ENCODE measurements at regions not wholly inside any gene's neighbourhood (a gene's known extent, or its start where the extent isn't known, plus 50 kb on each side); places are given as distances from the start of the nearest gene placed in this dataset.
"Not testable (repeated sequence)": the region's sequence is repeated elsewhere in the genome, so short reads cannot be mapped to it uniquely, and the experiment has no call there.

DNA sequence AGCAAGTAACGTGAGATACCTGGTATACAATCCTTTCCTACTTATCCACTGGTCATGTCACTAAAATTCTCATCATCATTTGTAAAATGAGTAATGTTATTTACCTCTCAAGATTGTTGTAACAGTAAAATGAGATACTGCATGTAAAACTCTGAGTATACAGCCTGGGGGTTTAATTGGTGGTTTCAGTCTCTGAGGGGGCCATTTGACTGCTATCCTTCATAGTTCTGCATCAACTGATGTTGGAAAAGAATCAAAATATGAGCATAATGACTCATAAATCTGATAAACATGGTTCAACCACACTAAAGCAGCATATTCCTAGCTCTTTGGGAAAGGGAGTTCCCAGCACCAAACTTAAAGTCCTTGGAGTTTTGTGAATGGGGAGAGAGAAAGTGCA is 181.0 kb upstream of the GHR start:
- no peak for DNase-seq (ENCODE audit: low spot score)

DNA sequence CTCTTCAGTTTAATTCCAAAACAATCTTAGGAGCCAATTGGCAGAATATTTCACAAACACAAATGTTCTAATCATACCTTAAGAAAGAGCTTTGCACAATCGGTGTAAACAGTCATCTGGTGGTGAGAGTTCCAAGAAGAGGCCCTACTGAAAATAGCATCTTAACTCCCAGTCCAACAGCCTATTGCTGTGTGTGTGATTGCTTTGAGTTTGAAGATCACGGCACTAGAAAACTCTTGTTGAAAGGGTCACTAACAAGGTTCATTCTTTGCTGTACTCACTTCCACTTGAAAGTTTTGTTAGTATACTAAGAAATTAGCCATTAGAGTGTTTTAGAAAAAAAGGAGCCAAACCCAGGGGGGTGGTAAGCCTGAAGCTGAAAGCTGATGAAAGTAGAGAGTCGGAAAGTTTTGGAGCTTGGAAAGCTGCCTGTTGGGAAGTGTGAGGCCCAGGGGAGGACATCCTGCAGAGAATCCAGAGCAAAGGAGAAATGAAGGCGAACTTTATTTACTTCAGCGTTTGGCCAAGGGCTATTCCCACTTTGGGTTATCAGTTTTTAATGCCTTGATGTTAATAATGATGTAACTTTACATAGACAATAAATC is 180.3 kb upstream of the GHR start:
- DNase-seq (ENCODE audit: low spot score) = no peak

DNA sequence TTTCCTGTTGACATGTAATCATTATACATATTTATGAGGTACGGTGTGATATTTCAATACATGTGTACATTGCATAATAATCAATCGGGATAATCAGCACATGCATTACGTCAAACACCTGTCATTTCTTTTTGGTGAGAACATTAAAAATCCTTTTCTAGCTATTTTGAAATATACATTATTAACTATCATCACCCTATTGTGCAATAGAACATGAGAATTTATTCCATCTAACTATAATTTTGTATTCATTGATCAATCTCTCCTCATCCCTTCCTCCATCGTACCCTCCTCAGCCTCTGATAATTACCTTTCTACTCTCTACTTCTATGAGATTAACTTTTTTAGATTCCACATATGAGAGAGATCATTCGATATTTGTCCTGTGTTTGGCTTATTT is 170.9 kb upstream of the GHR start:
- DNase-seq (ENCODE audit: low spot score) = no peak

DNA sequence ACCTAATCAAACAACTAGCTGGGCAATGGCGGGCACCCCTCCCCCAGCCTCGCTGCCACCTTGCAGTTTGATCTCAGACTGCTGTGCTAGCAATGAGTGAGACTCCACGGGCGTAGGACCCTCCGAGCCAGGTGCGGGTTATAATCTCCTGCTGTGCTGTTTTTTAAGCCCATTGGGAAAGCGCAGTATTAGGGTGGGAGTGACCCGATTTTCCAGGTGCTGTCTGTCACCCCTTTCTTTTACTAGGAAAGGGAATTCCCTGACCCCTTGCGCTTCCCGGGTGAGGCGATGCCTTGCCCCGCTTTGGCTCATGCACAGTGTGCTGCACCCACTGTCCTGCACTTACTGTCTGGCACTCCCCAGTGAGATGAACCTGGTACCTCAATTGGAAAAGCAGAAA is 163.3 kb upstream of the GHR start:
- not testable (repeated sequence) for DNase-seq (ENCODE audit: low spot score)

DNA sequence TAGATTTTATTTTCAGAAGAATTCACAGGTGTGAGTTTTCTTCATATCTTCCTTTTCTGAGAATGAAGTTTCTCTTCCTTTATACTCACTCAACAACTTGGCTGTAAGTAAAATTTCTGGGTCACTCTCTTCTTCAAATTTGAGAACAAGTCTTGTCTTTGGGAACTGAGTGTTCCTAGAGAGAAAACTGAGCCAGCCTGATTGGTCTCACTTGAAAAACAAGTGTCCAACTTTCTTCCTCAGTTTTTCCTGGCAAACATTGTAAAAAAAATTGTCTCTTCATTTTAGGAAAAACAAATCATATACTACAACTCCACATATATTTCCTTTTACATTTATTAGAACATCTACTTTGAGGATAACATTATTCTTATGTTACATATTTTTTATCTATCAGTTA is 156.1 kb upstream of the GHR start:
- DNase-seq (ENCODE audit: low spot score) = no peak

DNA sequence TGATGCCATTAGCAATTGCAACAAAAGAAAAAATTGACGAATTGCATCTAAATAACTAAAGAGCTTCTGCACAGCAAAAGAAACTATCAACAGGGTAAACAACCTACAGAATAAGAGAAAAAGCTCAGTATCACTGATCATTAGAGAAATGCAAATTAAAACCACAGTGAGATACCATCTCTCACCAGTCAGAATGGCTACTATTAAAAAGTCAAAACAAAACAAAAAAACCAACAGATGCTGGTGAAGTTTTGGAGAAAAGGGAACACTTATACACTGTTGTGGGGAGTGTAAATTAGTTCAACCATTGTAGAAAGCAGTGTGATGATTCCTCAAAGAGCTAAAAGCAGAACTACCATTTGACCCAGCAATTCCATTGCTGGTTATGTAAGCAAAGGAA is 155.1 kb upstream of the GHR start:
- DNase-seq (ENCODE audit: low spot score) = not testable (repeated sequence)

DNA sequence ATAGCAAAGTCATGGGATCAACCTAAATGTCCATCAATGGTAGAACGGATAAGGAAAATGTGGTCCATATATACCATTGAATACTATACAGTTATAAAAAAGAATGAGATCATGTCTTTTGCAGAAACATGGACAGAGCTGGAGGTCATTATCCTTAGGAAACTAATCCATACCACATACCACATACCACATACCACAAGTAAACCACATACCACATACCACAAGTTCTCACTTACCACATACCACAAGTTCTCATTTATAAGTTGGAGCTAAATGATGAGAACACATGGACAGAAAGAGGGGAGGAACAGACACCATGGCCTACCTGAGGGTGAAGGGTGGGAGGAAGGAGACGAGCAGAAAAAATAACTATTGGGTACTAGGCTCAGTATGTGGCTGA is 154.6 kb upstream of the GHR start:
- no peak for DNase-seq (ENCODE audit: low spot score)

DNA sequence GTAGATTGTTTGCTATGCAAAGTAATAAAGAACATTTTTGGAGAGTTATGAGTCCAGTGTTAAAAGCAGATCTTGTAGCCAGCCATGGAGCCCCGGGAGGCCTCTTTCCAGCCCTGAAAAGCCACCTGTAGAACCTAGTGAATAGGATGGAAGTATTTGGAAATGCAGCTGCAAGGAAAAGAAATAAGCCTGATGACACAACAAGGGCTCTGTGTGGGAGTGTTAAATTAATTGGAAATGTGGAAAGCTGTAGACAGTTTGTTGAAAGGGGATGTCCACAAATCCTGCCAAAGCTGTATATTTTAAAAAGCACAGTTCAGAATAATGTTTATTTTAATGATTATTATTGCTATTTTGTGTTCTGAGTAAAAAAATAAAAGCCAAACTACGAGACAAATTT is 152.5 kb upstream of the GHR start:
- no peak for DNase-seq (ENCODE audit: low spot score)

DNA sequence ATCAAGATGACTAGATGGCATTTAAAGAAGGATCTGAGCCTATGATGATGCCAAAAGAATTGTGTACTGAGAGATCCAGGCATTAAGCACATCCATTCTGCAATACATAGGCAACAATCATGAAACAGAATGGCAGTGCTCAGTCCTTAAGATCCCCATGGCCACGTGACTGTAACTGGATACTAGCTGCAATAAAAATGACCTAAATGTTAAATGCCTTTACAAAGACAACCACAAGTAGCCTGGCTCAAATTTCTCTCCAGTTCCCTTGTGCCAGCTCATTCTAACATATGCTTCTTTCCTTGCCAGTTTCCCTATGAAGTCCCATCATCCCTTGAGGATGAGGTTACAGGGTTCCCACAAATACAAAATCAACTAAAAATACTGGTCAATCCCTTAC is 148.3 kb upstream of the GHR start:
- DNase-seq (ENCODE audit: low spot score) = peak; percentile 43

DNA sequence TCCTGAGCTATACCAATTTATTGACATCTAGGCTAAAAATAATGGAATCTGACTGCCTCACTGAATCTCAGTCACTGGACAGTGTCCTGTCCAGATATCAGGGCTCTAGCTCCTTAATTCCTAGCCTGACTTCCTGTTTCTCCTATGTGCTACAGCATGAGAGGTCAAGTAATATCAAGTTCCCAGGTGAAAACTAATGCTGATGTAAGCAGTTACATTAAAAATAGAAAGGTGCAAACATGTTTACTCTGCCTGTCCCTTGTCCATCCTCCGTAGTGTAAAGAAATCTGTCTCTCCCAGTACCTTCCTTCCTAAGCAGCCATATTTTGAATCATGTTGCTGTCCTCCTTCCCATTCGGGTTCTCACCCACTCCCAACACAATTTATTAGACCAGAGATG is 145.9 kb upstream of the GHR start:
- no peak for DNase-seq (ENCODE audit: low spot score)

DNA sequence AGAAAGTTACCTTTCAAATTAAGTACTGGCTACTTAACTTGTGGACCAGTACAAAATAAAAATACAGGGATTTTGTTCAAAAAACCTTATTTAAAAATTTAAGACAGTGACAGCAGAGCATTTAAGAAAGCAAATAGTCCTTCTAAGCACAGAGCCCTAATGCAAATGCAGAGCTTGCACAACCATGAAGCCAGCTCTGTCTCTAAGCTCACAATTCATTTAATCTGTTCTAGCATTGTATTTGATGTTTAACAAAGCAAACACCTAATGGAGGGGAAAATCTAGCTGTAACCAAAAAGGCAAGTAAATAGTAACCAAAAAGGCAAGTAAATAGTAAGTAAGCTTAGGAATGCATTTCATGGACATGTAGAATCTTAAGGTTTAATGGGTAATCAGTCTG is 138.7 kb upstream of the GHR start:
- no peak for DNase-seq (ENCODE audit: low spot score)

DNA sequence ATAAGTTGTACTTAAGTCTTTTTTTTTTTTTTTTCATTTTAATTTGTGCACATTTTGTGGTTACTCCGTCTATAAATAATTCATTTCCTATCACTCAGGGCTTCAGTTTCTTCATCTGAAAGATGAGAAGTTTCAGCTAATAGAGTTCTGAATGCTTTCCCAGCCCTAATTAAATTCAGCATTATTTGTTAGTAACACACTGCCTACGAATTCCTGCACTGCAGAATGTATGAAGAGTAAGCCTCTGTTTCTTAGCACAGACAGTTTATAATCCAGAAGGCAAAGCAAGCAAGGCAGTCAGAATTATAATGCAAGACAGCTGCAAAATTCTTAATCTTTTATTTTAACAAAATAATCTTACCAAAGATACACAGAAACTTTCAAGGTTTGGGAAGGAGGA is 138.0 kb upstream of the GHR start:
- DNase-seq (ENCODE audit: low spot score) = no peak

DNA sequence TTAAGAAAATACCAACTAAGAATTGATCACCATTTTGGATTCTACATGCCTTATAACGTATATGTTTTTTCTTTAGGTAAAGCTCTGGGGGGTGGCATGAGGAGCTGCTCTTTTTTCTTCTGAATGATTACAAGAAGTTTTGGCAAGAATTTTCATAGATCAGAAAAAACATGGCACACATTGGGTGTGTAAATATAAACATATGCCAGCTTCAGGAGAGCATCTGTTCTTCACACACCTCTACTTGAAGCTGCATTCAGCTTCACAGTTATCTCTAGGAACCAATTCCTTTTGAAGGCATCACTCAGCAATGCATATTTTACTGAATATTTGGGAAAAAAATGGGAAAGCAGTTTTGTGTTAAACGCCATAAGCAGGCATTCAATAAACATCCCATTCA is 122.7 kb upstream of the GHR start:
- no peak for DNase-seq (ENCODE audit: low spot score)

DNA sequence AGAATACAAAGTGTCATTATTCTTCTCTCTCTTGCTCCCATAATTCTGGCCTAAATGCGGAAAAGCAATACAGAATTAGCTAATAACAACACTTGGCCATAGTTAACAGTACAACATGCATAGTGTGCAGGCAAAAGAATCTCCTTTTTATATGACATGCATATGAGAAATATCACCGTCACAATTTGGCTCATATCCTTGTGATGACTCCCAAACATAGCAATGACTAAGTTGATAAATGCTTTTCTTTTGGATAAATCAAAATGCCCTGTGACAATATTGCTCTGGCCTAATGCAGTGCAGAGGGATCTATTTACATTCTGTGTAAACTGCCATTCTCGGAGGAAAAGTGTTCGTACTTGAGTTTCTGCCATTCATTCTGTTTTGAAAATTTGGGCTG is 121.9 kb upstream of the GHR start:
- peak; percentile 50 for DNase-seq (ENCODE audit: low spot score)

DNA sequence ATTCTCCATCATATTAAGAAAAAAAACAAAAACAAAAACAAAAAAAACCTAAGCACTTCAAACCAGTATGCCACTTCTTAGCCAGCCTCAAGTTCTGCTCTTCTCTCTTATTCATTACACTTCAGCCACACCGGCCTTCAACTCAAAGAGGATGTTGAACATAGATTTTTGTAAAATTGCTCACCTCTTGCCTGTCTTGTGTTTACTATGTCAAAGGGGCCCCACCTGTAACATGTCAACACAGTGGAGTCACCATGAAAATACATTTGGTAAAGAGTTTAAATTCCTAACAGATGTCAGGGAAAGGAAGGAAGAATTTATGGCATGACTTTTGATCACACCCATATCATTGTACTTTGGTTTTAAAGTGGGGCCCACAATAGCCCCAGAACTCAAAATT is 121.1 kb upstream of the GHR start:
- DNase-seq (ENCODE audit: low spot score) = no peak

DNA sequence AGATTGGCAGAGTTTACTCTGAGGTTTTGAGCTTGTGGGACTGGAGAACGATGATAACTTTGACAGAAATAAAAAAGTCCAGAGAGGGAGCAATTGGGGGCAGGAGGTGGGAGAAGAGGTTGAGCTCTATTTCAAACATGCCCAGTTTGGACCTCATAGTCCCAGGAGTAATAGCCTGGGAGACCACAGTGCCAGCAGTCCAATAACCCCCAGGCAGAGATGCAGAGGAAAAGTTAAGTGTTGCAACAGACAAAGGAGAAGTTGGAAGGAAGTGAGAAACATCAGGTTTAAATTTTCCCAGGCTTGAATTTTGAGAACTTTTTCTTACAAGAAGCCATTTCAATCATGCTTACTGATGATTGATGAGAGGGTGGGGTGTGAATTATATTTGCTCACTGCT is 117.0 kb upstream of the GHR start:
- no peak for DNase-seq (ENCODE audit: low spot score)

DNA sequence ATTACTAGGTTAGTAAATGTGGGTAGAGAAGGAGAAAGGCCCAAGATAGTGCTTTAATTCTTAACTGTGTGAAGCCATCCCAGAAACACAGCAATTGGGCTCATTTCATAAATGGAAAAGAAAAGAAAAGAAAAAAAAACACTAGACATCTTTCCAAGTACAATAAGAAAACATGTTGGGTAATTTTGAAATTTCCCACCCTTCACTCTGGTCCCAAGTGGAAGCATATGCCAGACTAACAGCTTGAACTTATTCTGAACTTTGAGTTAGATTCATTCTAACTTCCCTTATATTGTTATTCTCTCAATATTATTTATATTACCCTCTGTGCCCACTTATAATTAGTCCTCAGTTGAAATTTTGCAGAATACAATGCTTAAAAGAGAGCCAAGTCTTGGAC is 113.4 kb upstream of the GHR start:
- DNase-seq (ENCODE audit: low spot score) = no peak

DNA sequence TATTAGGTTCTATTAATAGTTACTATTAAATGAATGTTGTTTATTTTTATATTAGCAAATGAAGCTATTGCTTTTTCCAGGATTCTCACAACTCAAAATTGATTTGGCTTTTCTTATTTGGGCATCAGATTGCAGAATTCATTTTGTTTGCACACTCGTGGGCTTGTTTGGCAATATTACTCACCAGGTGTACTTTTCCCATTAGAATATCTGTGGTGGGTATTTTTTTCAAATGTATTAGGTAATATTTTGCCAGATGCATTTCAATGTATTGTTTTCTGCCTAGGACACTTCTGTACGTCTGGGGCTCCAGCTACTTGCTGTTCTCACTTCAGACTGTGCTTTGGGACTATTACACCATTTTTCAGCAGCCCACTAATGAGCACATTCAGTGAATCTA is 108.0 kb upstream of the GHR start:
- DNase-seq (ENCODE audit: low spot score) = no peak

DNA sequence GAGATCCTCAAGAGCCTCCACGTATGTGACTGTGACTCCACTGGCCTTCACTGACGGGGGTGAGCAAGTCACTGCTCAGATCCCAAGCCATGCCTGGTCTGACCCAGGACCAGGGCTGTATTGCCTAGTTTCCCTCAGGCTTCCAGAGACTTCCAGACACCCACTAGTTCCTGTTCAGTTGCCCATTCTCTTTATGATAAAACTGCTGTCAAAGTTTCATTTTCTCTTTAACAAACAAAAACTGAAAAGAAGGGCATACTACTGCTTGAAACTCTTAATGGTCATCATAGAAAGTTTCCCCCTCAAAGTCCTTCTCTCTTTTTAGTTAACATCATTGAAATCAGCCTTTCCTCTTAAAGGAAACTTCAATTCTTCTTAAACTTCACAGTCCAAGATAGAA is 105.7 kb upstream of the GHR start:
- DNase-seq (ENCODE audit: low spot score) = no peak

DNA sequence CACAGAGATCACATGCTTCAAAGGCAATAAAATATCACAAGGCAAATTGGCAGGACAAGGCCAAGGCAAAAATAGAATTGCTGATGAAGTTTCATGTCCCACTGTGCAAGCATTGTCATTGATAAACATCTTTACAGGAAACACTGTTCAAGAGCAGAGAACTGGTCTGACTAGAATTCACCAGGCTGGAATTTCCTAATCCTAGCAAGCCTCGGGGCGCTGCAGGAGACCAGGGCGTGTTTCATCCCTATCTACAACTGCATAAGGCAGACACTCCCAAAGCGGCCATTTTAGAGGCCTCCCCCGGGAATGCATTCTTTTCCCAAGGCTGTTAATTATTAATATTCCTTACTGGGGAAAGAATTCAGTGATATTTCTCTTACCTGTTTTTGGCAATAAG is 103.7 kb upstream of the GHR start:
- not testable (repeated sequence) for DNase-seq (ENCODE audit: low spot score)

DNA sequence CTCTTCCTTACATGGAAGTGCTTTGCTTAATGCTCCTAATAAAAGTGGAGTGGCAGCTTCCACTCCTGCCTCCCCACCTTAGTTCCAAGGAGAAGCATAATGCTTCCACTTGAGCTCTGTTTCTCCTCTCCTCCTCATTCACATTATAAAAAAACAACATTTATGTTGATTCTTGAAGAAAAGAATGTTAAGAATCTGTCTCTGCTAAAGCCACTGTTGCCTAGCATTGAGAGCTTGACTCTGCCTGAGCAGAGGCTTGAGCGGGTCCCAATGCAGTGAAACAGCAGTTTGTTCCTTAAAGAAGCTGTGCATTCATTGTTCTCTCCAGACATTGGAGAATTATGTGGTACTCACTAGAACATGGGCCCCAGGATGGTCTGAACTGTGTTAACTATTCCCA is 101.5 kb upstream of the GHR start:
- no peak for DNase-seq (ENCODE audit: low spot score)

DNA sequence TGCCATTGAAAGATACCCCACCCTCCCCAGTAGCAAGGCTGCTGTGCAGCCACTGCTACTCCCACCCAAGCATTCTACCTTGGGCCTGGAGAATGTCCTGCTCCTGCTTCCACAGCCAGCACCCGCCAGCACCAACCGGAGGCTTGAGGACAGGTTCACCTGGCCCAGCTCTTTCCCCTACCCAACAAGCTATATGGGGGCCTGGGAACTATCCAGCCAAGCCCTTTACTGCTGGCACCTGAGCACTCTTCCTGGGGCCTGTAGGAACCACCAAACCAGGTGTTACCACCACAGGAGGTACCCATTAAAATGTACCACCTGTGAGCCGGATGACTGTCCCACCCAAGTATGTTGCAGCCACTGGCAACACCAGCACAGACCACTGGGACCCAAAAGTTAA is 86.1 kb upstream of the GHR start:
- no peak for DNase-seq (ENCODE audit: low spot score)

DNA sequence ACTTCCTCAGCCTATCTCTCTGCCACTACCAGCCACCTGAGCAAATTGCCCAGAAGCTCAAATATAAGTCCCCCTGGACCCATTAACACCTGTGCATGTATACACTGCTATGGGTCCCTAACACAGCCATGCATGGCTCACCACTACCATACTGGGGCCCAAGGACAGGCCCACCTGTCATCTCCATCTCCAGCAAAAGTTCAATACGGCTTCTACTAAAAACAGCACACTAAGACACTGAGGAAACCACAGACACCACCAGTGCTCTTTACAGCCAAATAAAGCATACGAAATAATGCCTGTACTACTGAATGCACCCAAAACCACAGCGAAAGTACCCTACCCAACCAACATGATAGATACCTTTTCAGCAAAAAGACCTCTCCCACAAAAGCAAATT is 85.6 kb upstream of the GHR start:
- DNase-seq (ENCODE audit: low spot score) = no peak

DNA sequence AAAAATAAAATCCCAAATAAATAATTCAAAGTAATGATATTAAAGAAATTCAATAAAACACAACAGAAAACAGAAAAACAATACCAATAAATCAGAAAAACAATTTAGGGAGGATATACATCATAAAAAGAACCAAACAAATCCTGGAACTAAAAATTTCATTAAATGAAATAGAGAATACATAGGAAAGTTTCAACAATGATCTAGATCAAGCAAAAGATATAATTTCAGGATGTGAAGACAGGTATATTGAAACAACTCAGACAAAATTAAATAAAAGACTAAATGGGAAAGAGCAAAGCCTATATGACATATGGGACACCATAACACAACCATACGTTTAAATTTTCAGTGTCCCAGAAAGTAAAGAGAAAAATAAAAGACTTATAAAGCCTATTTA is 85.1 kb upstream of the GHR start:
- DNase-seq (ENCODE audit: low spot score) = no peak

DNA sequence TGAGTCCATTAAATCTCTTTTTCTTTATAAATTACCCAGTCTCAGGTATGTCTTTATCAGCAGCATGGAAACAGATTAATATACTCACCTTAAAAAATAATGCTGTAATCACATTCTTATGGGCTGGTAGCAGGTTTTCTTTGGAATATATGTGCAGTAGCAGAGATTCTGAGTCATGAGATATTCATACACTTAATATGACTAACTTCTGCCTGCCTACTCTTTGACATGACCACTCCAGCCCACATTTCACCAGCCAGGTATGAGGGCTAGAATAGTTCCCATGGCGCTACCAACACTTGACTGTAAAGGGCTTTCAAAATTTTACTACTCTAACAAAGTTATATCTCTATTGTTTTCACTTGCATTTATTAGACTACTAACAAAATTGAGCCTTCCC is 74.1 kb upstream of the GHR start:
- DNase-seq (ENCODE audit: low spot score) = peak; percentile 4
